ENCODE measurements at regions not wholly inside any gene's neighbourhood (a gene's known extent, or its start where the extent isn't known, plus 50 kb on each side); places are given as distances from the start of the nearest gene placed in this dataset.

DNA sequence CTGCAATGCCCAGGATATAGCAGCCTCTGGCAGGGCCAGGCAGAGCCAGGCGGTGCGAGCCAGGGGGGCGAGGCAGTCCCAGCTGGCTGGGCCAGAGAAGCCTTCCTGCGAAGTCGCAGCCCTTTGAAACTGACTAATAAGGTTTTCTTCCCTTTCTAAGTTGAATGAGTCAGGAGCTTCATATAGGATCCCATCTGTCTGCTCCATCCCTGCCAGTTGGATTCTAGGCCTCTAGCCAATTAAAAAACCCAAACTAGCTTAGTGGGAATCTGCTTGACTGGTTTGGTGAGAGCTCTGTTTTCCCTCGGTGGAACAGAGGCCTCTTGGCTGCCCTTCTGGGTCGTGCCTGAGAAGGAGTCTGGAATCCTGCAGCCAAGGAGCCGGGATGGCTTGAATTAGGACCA is 70.1 kb upstream of the RAPGEF1 start:
- DNase-seq: no peak

DNA sequence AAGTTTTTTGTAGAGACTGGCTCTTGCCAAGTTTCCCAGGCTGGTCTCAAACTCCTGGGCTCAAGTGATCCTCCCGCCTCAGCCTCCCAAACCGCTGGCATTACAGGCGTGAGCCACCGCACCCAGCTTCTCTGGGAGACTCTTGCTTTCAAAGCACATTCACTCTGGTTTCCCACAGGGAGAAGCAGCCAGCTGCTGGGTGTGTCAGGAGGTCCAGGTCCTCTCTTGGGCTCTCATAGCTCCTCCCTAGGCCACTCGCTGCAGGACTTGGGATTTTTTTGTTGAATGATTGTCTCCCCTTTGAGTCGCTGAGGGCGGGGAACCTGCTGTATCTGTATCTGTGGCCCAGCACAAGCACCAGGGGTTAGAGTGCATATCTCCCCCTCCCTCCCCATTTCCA is 68.4 kb upstream of the RAPGEF1 start:
- DNase-seq: no peak

GRCh38 chr9:131807144-131807983 is 67.5 kb upstream of the RAPGEF1 start:
- peak; percentile 74 for DNase-seq

DNA sequence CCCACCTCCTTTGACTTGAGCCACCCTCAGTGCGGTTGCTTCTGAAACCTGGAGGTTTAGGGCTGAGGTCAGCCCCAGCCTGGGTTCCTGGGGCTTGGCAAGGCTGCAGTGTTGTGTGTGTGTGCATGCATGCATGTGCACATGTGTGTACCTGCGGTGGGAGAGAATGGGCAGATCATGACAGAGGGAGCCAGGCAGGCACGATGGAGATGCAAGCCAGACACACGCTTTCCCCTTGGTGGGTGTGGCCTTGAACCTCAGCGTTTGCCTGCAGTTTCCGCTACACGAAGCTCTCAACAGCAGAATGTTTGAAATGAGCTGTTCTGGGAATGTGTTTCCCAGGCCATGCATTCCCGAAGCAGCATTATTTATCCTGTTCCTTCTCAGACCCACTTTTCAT is 65.9 kb upstream of the RAPGEF1 start:
- DNase-seq: no peak

DNA sequence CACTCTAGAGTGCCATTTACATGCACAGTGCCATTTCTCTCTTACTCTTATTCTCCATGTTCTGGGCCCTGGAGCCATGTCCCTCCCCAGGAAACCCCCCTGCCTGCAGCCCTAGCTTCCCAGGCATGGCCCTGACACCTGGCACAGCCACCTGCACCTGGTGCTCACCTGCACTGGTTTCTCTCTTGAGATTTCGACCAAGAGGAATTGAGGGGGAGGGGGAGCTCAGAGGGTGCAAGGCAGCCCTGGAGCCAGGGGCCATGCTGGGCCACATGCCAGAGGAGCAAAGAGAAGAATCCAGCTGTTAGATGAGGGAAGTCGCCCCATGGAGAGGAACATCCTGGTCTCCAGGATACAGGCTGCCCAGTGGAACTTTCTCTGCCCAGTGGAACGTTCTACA is 65.0 kb upstream of the RAPGEF1 start:
- DNase-seq: peak; percentile 68

DNA sequence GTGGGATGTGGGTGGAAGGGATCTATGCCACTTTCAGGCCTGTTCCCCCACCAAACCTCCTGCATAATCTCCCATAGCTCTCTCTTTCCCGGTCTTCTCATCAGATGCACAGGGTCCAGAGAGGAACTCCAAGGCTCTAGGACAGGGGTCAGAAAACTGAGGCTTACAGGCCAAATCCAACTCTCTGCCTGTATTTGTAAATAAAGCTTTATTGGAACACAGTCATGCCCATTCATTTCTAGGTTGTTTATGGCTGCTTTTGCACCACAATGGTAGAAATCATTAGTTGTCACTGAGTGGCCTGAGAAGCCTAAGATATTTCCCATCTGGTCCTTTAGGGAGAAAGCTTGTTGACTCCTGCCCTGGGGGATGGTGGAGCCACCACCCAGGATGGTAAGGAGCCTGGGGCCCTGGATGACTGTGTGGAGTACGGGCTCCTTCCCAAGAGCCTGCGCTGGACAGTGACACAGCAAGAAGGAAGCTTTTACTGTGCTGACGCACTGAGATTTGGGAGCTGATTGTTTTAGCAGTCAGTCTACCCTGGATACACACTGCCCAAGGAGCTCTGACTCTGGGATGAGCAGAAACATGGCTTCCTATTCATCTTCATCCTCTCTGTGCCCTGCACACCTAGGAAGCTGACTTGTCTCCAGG is 64.0 kb upstream of the RAPGEF1 start:
- no peak for DNase-seq

- DNase-seq: no peak
Observed at GRCh38 chr9:131801810-131802209, 61.9 kb upstream of the RAPGEF1 start.

GRCh38 chr9:131800843-131801242 is 61.0 kb upstream of the RAPGEF1 start:
- DNase-seq: no peak

GRCh38 chr9:131800366-131800765 is 60.5 kb upstream of the RAPGEF1 start:
- DNase-seq: peak; percentile 18

DNA sequence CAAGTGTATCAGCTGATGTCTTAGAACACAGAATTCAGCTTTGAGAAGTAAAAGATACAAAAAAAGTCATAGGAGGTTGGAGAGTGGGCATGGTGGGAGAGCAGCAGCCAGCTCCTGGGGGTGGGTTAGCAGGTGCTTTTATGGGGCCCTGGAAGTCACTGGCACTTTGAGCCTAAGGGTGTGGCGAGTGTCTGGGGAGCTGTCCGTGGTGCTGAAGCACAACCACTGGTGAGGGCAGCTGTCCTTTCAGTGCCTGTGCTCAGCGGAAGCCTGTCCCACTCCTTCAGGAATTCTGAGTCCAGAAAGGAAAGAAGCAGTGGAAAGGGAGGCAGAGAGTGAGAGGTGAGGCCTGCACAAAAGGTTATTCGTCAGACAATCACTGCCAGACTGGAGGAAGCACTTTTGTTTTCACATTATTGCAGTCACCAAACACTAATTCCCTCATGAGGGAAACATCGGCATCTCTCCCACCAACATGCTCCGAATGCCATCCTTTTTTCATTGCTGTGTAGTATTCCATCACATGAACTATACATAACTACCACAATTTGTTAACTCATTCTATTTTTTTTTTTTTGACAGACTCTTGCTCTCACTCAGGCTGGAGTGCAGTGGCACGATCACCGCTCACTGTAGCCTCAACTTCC is 59.4 kb upstream of the RAPGEF1 start:
- no peak for DNase-seq

DNA sequence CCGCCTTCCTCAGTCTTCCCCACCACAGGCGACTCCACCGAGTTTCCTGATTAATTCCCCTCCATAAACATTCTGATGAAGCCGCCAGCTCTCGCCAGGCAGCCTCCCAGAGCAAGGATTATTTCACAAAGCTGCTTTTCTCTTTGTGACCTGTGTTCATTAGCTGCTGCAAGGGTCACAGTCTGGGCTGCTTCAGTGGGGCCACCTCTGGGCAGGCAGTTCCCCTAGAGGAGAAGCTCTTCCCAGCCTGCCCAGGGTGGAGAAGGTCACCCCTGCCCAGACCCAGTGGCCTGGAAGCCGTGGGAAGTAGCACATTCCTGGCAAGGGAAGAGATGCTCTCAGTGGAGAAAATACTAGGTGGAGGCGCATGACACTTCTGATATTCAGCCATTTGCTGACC is 58.4 kb upstream of the RAPGEF1 start:
- DNase-seq: peak; percentile 10

GRCh38 chr9:131794393-131794792 is 54.5 kb upstream of the RAPGEF1 start:
- no peak for DNase-seq

DNA sequence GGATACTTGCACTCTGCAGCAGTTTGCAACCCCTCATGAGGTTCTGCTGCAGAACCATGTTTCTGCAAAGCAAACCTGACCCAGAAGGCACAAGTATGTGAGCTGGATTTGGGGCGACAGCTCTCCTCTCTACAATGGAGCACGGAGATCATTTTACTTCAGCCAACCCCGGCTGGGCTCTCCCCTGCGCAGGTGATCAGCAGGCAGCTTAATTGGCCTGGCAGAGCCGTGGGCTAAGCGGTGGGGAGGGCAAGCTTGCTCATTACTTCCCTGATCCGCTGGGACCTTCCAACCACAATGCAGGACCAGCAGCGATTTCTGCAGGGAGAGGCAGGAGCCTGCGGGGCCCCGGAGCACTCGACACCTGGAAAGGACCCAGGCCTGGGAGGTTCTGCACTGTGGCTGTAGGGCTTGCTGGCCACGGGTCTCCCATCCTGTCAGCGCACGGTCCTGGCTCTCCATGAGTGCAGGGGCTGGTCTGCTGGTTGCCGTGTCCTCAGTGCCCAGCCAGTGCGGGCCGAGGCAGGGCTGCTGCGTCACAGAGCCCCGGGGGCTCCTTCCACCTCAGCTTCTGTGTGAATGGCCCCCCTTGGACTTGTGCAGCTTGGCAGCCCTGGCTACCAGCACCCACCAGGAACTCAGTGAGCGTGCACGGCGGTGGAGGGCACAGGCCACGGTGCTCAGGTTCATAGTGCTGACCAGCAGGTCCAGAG is 51.8 kb upstream of the RAPGEF1 start:
- DNase-seq: no peak
